MM.1S (cell line): ENCODE measurements at regions not wholly inside any gene's neighbourhood (a gene's known extent, or its start where the extent isn't known, plus 50 kb on each side); places are given as distances from the start of the nearest gene placed in this dataset.
"Not testable (repeated sequence)": the region's sequence is repeated elsewhere in the genome, so short reads cannot be mapped to it uniquely, and the experiment has no call there.

Experiments
- DNase-seq: peaks from one replicate; pipeline ENCODE4 v3.0.0-alpha.2; 2015
- H2AFZ ChIP-seq: fragments of 300-600 bp; sonication (generic); 2 replicates; pipeline ENCODE4 v1.6.0; 2016; ENCODE audit warnings: antibody characterized with exemption, low read length
- H3F3A ChIP-seq: fragments of 300-600 bp; sonication (generic); 2 replicates; pipeline ENCODE4 v1.6.1; 2016; ENCODE audit warnings: mild to moderate bottlenecking, antibody characterized with exemption, low read length, moderate library complexity, mixed read lengths; ENCODE audit not compliant: insufficient read depth
- H3K27ac ChIP-seq: fragments of 300-600 bp; sonication (generic); 2 replicates; pipeline ENCODE4 v1.5.1; 2016; ENCODE audit warnings: mild to moderate bottlenecking, low read length
- H3K27me3 ChIP-seq: fragments of 300-600 bp; sonication (generic); replicated peaks from 2 replicates; pipeline ENCODE4 v1.6.0; 2016; ENCODE audit warnings: low read length; ENCODE audit not compliant: insufficient read depth
- H3K36me3 ChIP-seq: fragments of 300-600 bp; sonication (generic); replicated peaks from 2 replicates; pipeline ENCODE4 v1.6.1; 2016; ENCODE audit warnings: mild to moderate bottlenecking, low read length, mixed read lengths; ENCODE audit not compliant: insufficient read depth
- H3K4me1 ChIP-seq: fragments of 300-600 bp; sonication (generic); 2 replicates; pipeline ENCODE4 v1.6.1; 2016; ENCODE audit warnings: low read length, mixed read lengths
- H3K4me2 ChIP-seq: fragments of 300-600 bp; sonication (generic); 2 replicates; pipeline ENCODE4 v1.6.0; 2016; ENCODE audit warnings: low read depth, low read length
- H3K4me3 ChIP-seq: fragments of 300-600 bp; sonication (generic); 2 replicates; pipeline ENCODE4 v1.5.1; 2016; ENCODE audit warnings: low read length, mixed read lengths
- H3K79me2 ChIP-seq: fragments of 300-600 bp; sonication (generic); 2 replicates; pipeline ENCODE4 v1.6.1; 2016; ENCODE audit warnings: mixed run types, low read length, mixed read lengths
- H3K9ac ChIP-seq: fragments of 300-600 bp; sonication (generic); 2 replicates; pipeline ENCODE4 v1.6.1; 2016; ENCODE audit warnings: low read length, mixed read lengths
- H3K9me2 ChIP-seq: fragments of 300-600 bp; sonication (generic); replicated peaks from 2 replicates; pipeline ENCODE4 v1.6.1; 2016; ENCODE audit warnings: mild to moderate bottlenecking, low read length, mixed read lengths; ENCODE audit not compliant: insufficient read depth
- H3K9me3 ChIP-seq: fragments of 300-600 bp; sonication (generic); replicated peaks from 2 replicates; pipeline ENCODE4 v1.6.1; 2016; ENCODE audit warnings: mild to moderate bottlenecking, low read length, mixed read lengths; ENCODE audit not compliant: insufficient read depth
- H4K20me1 ChIP-seq: fragments of 300-600 bp; sonication (generic); 2 replicates; pipeline ENCODE4 v1.6.1; 2016; ENCODE audit warnings: mild to moderate bottlenecking, low read length, moderate library complexity, mixed read lengths; ENCODE audit not compliant: insufficient read depth
- CTCF ChIP-seq: fragments of 300-600 bp; sonication (generic); IDR thresholded peaks from 2 replicates; pipeline ENCODE4 v1.5.1; 2016; ENCODE audit warnings: antibody characterized with exemption, low read length, mixed read lengths
- EZH2 ChIP-seq: fragments of 300-600 bp; sonication (generic); optimal IDR thresholded peaks from 2 replicates; pipeline ENCODE3; 2017; ENCODE audit warnings: low read depth, mild to moderate bottlenecking, antibody characterized with exemption, low read length, mixed read lengths
- EZH2phosphoT487 ChIP-seq: fragments of 300-600 bp; sonication (generic); IDR thresholded peaks from 2 replicates; pipeline ENCODE4 v1.6.1; 2018; ENCODE audit warnings: antibody characterized with exemption, low read length

- no peaks in the 10 kb centered on the region for H3K27me3 ChIP-seq
- no peaks in the 10 kb centered on the region for H3K36me3 ChIP-seq
- TF ChIP-seq EZH2 (no peak), EZH2phosphoT487 (no peak), CTCF (no peak)
- no peak overlapping the region for H2AFZ ChIP-seq
- H3K4me3 ChIP-seq: no peak overlapping the region
- H3K4me1 ChIP-seq: no peaks in the 10 kb centered on the region
- H3K9me2 ChIP-seq: no peaks in the 10 kb centered on the region
- no peak overlapping the region for H3K9ac ChIP-seq
- no peaks in the 10 kb centered on the region for H3F3A ChIP-seq
- H4K20me1 ChIP-seq: no peaks in the 10 kb centered on the region
- H3K4me2 ChIP-seq: no peak overlapping the region
- H3K27ac ChIP-seq: no peak overlapping the region
- no peak for DNase-seq
- no peaks in the 10 kb centered on the region for H3K9me3 ChIP-seq
- H3K79me2 ChIP-seq: no peaks in the 10 kb centered on the region
Observed at GRCh38 chr5:126055348-126055729, 367.9 kb upstream of the GRAMD2B start.

DNA sequence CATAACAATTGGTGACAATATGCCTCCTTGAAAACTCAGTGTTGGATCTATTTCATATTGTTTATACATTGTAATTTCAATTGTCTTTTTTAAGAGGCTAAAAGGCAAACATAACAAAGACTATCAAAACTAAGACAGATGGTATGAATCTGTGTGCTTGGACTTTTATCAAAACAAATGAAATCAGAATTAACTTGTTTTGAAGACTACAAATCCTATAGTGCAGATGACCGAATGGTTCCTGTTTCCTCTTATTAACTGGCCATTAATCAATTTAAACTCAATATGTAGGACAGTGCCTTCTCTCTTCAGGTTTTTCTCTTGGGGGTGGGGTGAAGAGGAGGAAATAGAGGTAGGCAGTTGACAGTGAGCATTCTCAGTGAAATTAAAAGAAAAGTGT is 366.9 kb upstream of the GRAMD2B start:
- H3K4me2 ChIP-seq: no peak overlapping the region
- DNase-seq: no peak
- no peak overlapping the region for H3K27ac ChIP-seq
- no peaks in the 10 kb centered on the region for H4K20me1 ChIP-seq
- no peaks in the 10 kb centered on the region for H3K27me3 ChIP-seq
- TF ChIP-seq CTCF: no peak
- no peak for TF ChIP-seq EZH2
- no peak for TF ChIP-seq EZH2phosphoT487
- H3F3A ChIP-seq: no peaks in the 10 kb centered on the region
- no peaks in the 10 kb centered on the region for H3K9me2 ChIP-seq
- H3K9ac ChIP-seq: no peak overlapping the region
- no peaks in the 10 kb centered on the region for H3K36me3 ChIP-seq
- no peak overlapping the region for H2AFZ ChIP-seq
- H3K9me3 ChIP-seq: no peaks in the 10 kb centered on the region
- H3K4me3 ChIP-seq: no peak overlapping the region
- H3K79me2 ChIP-seq: no peaks in the 10 kb centered on the region
- H3K4me1 ChIP-seq: no peaks in the 10 kb centered on the region

DNA sequence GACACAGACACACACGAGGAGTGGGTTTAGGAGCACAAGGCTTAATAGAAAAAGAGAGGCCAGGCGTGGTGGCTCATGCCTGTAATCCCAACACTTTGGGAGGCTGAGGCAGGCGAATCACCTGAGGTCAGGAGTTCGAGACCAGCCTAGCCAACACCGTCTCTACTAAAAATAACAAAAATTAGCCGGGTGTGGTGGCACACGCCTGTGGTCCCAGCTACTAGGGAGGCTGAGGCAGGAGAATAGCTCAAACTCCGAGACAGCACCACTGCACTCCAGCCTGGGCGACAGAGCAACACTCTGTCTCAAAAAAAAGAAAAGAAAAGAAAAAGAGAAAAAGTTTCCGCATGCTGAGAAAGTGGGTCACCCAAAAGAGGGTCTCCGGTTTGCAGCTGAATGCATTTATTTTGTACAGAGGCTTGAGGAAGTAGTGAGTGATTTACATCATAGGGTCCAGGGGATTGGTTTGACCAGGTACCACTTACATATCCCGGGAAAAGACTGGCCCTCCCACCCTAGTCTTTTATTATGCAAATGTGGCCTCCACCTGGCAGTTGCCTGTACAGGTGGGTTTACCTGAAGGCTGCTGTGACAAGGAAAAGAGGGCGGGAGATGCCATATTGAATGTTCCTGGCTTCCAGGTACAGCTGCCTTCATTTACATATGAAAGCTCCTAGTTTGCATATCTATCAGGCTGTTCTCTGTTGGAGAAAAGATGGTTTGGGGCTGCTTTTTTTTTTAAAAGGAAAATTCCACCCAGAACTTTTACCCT is 366.2 kb upstream of the GRAMD2B start:
- H3K9me2 ChIP-seq: no peaks in the 10 kb centered on the region
- H3K4me3 ChIP-seq: no peak overlapping the region
- no peaks in the 10 kb centered on the region for H3K79me2 ChIP-seq
- H3K36me3 ChIP-seq: no peaks in the 10 kb centered on the region
- no peak overlapping the region for H3K27ac ChIP-seq
- DNase-seq: no peak
- no peaks in the 10 kb centered on the region for H3K27me3 ChIP-seq
- no peak overlapping the region for H2AFZ ChIP-seq
- no peak overlapping the region for H3K9ac ChIP-seq
- H4K20me1 ChIP-seq: no peaks in the 10 kb centered on the region
- H3K4me2 ChIP-seq: no peak overlapping the region
- no peaks in the 10 kb centered on the region for H3K9me3 ChIP-seq
- H3F3A ChIP-seq: no peaks in the 10 kb centered on the region
- no peaks in the 10 kb centered on the region for H3K4me1 ChIP-seq
- TF ChIP-seq EZH2 (no peak), CTCF (no peak), EZH2phosphoT487 (no peak)

DNA sequence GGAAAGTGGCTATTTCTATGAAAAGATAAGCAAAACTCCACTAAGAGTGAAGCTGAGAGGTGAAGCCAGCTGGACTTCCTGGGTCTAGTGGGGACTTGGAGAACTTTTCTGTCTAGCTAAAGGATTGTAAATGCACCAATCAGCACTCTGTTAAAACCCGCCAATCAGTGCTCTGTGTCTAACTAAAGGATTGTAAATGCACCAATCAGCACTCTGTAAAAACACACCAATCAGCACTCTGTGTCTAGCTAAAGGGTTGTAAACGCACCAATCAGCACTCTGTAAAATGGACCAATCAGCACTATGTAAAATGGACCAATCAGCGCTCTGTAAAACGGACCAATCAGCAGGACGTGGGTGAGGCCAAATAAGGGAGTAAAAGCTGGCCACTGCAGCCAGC is 364.8 kb upstream of the GRAMD2B start:
- H3K79me2 ChIP-seq, H3K4me2 ChIP-seq, H2AFZ ChIP-seq, H4K20me1 ChIP-seq, H3K9me3 ChIP-seq, DNase-seq, H3K27ac ChIP-seq, H3K27me3 ChIP-seq, H3K36me3 ChIP-seq, H3F3A ChIP-seq, H3K9ac ChIP-seq, H3K4me1 ChIP-seq, H3K4me3 ChIP-seq, H3K9me2 ChIP-seq: not testable (repeated sequence)
